ENCODE measurements at regions not wholly inside any gene's neighbourhood (a gene's known extent, or its start where the extent isn't known, plus 50 kb on each side); places are given as distances from the start of the nearest gene placed in this dataset.

DNA sequence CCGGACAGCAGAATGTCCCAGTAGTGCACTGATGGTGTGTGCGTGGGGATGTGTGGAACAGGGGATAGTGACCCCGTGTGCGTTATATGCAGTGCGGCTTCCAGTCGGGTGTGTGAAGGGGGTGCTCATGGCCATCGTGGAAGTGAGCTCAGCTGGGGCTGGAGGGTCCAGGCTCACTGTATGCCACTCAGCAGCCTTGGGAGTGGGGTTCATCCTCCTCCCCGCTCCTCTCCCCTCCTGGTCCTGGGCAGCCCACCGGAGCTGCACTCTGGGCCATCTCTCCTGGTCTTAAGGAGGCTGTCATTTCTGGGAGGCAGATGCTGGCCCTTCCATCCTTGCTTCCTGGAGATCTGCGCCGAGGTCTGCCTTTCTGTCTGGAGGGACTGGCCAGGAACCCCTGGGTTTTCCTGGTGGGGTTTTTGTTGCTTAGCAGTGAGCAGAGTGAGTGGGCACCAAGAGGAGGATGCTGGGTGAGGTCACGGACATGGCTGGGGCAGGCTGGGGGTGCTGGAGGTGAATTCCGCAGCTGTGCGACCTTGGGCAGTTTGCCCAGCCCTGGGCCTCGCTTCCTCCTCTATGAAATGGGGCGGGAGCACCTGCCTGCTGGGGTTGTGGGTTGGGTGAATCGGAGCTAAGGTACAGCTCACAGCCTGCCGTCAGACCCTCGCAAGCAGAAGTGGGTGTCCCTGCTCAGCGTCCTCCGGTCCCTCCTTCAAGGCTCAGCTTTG is 164.1 kb downstream of the SEC14L1 start (continued):
- TF ChIP-seq, protein P1, sequence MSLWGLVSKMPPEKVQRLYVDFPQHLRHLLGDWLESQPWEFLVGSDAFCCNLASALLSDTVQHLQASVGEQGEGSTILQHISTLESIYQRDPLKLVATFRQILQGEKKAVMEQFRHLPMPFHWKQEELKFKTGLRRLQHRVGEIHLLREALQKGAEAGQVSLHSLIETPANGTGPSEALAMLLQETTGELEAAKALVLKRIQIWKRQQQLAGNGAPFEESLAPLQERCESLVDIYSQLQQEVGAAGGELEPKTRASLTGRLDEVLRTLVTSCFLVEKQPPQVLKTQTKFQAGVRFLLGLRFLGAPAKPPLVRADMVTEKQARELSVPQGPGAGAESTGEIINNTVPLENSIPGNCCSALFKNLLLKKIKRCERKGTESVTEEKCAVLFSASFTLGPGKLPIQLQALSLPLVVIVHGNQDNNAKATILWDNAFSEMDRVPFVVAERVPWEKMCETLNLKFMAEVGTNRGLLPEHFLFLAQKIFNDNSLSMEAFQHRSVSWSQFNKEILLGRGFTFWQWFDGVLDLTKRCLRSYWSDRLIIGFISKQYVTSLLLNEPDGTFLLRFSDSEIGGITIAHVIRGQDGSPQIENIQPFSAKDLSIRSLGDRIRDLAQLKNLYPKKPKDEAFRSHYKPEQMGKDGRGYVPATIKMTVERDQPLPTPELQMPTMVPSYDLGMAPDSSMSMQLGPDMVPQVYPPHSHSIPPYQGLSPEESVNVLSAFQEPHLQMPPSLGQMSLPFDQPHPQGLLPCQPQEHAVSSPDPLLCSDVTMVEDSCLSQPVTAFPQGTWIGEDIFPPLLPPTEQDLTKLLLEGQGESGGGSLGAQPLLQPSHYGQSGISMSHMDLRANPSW (CRISPR knock-in tag; IDR thresholded peaks at IDR 0.05; ENCODE audit: borderline replicate concordance): no peak
- TF ChIP-seq MED13 (CRISPR knock-in tag; IDR thresholded peaks at IDR 0.05): no peak
- TF ChIP-seq FOXK1 (CRISPR knock-in tag; IDR thresholded peaks at IDR 0.05; ENCODE audit: borderline replicate concordance, low read depth): no peak
- peak; percentile 24; the same call in 1 of the 2 replicates for TF ChIP-seq PAF1 (CRISPR knock-in tag; IDR thresholded peaks at IDR 0.05)
- TF ChIP-seq, protein P2, sequence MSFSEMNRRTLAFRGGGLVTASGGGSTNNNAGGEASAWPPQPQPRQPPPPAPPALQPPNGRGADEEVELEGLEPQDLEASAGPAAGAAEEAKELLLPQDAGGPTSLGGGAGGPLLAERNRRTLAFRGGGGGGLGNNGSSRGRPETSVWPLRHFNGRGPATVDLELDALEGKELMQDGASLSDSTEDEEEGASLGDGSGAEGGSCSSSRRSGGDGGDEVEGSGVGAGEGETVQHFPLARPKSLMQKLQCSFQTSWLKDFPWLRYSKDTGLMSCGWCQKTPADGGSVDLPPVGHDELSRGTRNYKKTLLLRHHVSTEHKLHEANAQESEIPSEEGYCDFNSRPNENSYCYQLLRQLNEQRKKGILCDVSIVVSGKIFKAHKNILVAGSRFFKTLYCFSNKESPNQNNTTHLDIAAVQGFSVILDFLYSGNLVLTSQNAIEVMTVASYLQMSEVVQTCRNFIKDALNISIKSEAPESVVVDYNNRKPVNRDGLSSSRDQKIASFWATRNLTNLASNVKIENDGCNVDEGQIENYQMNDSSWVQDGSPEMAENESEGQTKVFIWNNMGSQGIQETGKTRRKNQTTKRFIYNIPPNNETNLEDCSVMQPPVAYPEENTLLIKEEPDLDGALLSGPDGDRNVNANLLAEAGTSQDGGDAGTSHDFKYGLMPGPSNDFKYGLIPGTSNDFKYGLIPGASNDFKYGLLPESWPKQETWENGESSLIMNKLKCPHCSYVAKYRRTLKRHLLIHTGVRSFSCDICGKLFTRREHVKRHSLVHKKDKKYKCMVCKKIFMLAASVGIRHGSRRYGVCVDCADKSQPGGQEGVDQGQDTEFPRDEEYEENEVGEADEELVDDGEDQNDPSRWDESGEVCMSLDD (CRISPR knock-in tag; IDR thresholded peaks at IDR 0.05; ENCODE audit: borderline replicate concordance): peak; percentile 80; the same call in 1 of the 2 replicates
- TF ChIP-seq JARID2 (CRISPR knock-in tag; IDR thresholded peaks at IDR 0.05; ENCODE audit: insufficient replicate concordance): no peak
- 0 out of 2 replicates have a peak, but pooled peaks have one; percentile 67 for TF ChIP-seq ZNF724P (CRISPR knock-in tag; IDR thresholded peaks at IDR 0.05; ENCODE audit: borderline replicate concordance)
- TF ChIP-seq, protein P3, sequence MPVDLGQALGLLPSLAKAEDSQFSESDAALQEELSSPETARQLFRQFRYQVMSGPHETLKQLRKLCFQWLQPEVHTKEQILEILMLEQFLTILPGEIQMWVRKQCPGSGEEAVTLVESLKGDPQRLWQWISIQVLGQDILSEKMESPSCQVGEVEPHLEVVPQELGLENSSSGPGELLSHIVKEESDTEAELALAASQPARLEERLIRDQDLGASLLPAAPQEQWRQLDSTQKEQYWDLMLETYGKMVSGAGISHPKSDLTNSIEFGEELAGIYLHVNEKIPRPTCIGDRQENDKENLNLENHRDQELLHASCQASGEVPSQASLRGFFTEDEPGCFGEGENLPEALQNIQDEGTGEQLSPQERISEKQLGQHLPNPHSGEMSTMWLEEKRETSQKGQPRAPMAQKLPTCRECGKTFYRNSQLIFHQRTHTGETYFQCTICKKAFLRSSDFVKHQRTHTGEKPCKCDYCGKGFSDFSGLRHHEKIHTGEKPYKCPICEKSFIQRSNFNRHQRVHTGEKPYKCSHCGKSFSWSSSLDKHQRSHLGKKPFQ (CRISPR knock-in tag; IDR thresholded peaks at IDR 0.05; ENCODE audit: insufficient replicate concordance): no peak
- no peak for TF ChIP-seq TBX3 (IDR thresholded peaks at IDR 0.05; ENCODE audit: borderline replicate concordance)
- TF ChIP-seq ZNF556 (CRISPR knock-in tag; IDR thresholded peaks at IDR 0.05; ENCODE audit: borderline replicate concordance): peak; percentile 90
- TF ChIP-seq, protein P4, sequence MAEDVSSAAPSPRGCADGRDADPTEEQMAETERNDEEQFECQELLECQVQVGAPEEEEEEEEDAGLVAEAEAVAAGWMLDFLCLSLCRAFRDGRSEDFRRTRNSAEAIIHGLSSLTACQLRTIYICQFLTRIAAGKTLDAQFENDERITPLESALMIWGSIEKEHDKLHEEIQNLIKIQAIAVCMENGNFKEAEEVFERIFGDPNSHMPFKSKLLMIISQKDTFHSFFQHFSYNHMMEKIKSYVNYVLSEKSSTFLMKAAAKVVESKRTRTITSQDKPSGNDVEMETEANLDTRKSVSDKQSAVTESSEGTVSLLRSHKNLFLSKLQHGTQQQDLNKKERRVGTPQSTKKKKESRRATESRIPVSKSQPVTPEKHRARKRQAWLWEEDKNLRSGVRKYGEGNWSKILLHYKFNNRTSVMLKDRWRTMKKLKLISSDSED (CRISPR knock-in tag; IDR thresholded peaks at IDR 0.05): no peak
- TF ChIP-seq ZSCAN20 (CRISPR knock-in tag; IDR thresholded peaks at IDR 0.05; ENCODE audit: borderline replicate concordance): no peak
- TF ChIP-seq, protein P5, sequence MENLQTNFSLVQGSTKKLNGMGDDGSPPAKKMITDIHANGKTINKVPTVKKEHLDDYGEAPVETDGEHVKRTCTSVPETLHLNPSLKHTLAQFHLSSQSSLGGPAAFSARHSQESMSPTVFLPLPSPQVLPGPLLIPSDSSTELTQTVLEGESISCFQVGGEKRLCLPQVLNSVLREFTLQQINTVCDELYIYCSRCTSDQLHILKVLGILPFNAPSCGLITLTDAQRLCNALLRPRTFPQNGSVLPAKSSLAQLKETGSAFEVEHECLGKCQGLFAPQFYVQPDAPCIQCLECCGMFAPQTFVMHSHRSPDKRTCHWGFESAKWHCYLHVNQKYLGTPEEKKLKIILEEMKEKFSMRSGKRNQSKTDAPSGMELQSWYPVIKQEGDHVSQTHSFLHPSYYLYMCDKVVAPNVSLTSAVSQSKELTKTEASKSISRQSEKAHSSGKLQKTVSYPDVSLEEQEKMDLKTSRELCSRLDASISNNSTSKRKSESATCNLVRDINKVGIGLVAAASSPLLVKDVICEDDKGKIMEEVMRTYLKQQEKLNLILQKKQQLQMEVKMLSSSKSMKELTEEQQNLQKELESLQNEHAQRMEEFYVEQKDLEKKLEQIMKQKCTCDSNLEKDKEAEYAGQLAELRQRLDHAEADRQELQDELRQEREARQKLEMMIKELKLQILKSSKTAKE (CRISPR knock-in tag; IDR thresholded peaks at IDR 0.05; ENCODE audit: borderline replicate concordance): no peak

Measured in HepG2 (cell line).